LNCaP clone FGC (cell line): ENCODE measurements at regions not wholly inside any gene's neighbourhood (a gene's known extent, or its start where the extent isn't known, plus 50 kb on each side); places are given as distances from the start of the nearest gene placed in this dataset.

Experiments used
- DNase-seq: peaks from one replicate; pipeline ENCODE4 v3.0.0-alpha.2; 2011; ENCODE audit warnings: low read depth
- H3K4me3 ChIP-seq: 2 replicates; pipeline ENCODE4 v1.5.1; 2011; ENCODE audit warnings: mild to moderate bottlenecking, low read depth, low read length, control low read depth
- CTCF ChIP-seq: IDR thresholded peaks from 2 replicates; pipeline ENCODE4 v1.5.1; 2012; ENCODE audit warnings: mild to moderate bottlenecking; ENCODE audit not compliant: control insufficient read depth, insufficient read depth; ENCODE audit errors: extremely low read depth

GRCh38 chr6:14824484-14825275 lies 421.2 kb upstream of the JARID2 start:
- no peak for DNase-seq

GRCh38 chr6:14826456-14826855 lies 419.4 kb upstream of the JARID2 start:
- no peak for DNase-seq
- TF ChIP-seq CTCF: no peak
- H3K4me3 ChIP-seq: no peak overlapping the region

More at GRCh38 chr6:14824484-14825275, 421.2 kb upstream of the JARID2 start:
- H3K4me3 ChIP-seq: no peak overlapping the region
- no peak for TF ChIP-seq CTCF

- no peak overlapping the region for H3K4me3 ChIP-seq
- no peak for TF ChIP-seq CTCF
- DNase-seq: no peak
These were observed 418.5 kb upstream of the JARID2 start for GRCh38 chr6:14827354-14827753.

GRCh38 chr6:14828201-14828611 lies 417.7 kb upstream of the JARID2 start:
- no peak overlapping the region for H3K4me3 ChIP-seq
- no peak for TF ChIP-seq CTCF

GRCh38 chr6:14831070-14831469 lies 414.8 kb upstream of the JARID2 start:
- no peak overlapping the region for H3K4me3 ChIP-seq
- no peak for TF ChIP-seq CTCF
- DNase-seq: no peak

More at GRCh38 chr6:14828201-14828611, 417.7 kb upstream of the JARID2 start:
- no peak for DNase-seq

GRCh38 chr6:14831937-14832336 lies 413.9 kb upstream of the JARID2 start:
- no peak overlapping the region for H3K4me3 ChIP-seq
- no peak for TF ChIP-seq CTCF
- DNase-seq: no peak

- DNase-seq: no peak
- no peak overlapping the region for H3K4me3 ChIP-seq
- no peak for TF ChIP-seq CTCF
These were observed 413.4 kb upstream of the JARID2 start for GRCh38 chr6:14832427-14832826.
